Caco-2 (cell line): ENCODE measurements at regions not wholly inside any gene's neighbourhood (a gene's known extent, or its start where the extent isn't known, plus 50 kb on each side); places are given as distances from the start of the nearest gene placed in this dataset.

ENCODE experiments used
- BruUV-seq: library from RNA; stranded (reverse); fragments of 400-500 nt; replicated peaks from 2 replicates; lab custom pipeline; 2021; lab: Mats Ljungman, UMichigan
- CTCF ChIA-PET: fragments of 300-600 bp; sonication (Branson Sonifier 250); formaldehyde crosslinking; loops from one replicate; lab custom pipeline; 2022; ENCODE audit warnings: antibody characterized with exemption; lab: Charles Lee
- POLR2A ChIA-PET: fragments of 300-600 bp; sonication (Branson Sonifier 250); formaldehyde crosslinking; loops from one replicate; lab custom pipeline; 2022; ENCODE audit warnings: antibody characterized with exemption; lab: Charles Lee
- DNase-seq, 2 experiments: peaks; one replicate each; pipeline versions ENCODE4 v3.0.0 to v3.0.0-alpha.2; 2020 to 2022
- H3K27me3 ChIP-seq: replicated peaks from 2 replicates; pipeline ENCODE4 v1.6.0; 2011; ENCODE audit warnings: low read length; ENCODE audit not compliant: control insufficient read depth, insufficient read depth
- H3K36me3 ChIP-seq: 2 replicates; pipeline ENCODE4 v1.5.1; 2011; ENCODE audit warnings: low read length; ENCODE audit not compliant: control insufficient read depth, insufficient read depth
- H3K4me1 ChIP-seq: fragments of 250-450 bp; sonication (Bioruptor Pico); 2 replicates; pipeline ENCODE4 v1.5.1; 2020; ENCODE audit warnings: mild to moderate bottlenecking
- H3K4me3 ChIP-seq: 2 replicates; pipeline ENCODE4 v1.5.1; 2011; ENCODE audit warnings: low read depth, mild to moderate bottlenecking, control low read depth, low read length
- H3K9me3 ChIP-seq: fragments of 250-450 bp; sonication (Bioruptor Pico); 2 replicates; pipeline ENCODE4 v1.5.1; 2020; ENCODE audit warnings: mild to moderate bottlenecking, moderate library complexity
- H3K27ac Mint-ChIP-seq: one replicate; pipeline ENCODE4 v1.8.0; 2022; ENCODE audit warnings: mixed read lengths; ENCODE audit not compliant: unreplicated experiment
- H3K27me3 Mint-ChIP-seq: one replicate; pipeline ENCODE4 v1.8.0; 2022; ENCODE audit warnings: mixed read lengths; ENCODE audit not compliant: insufficient read depth, unreplicated experiment
- H3K36me3 Mint-ChIP-seq: one replicate; pipeline ENCODE4 v1.8.0; 2022; ENCODE audit warnings: mild to moderate bottlenecking, mixed read lengths; ENCODE audit not compliant: insufficient read depth, unreplicated experiment
- H3K4me1 Mint-ChIP-seq: one replicate; pipeline ENCODE4 v1.8.0; 2022; ENCODE audit warnings: low read depth, mixed read lengths; ENCODE audit not compliant: unreplicated experiment
- H3K4me3 Mint-ChIP-seq: one replicate; pipeline ENCODE4 v1.8.0; 2022; ENCODE audit warnings: mild to moderate bottlenecking, moderate library complexity, mixed read lengths; ENCODE audit not compliant: unreplicated experiment
- H3K9me3 Mint-ChIP-seq: one replicate; pipeline ENCODE4 v1.8.0; 2022; ENCODE audit warnings: mixed read lengths; ENCODE audit not compliant: unreplicated experiment
- intact Hi-C: fragments of 100-400 bp; cut with micrococcal nuclease; formaldehyde crosslinking; loops from one replicate; pipeline ENCODE4 v1.10.0; 2022; ENCODE audit not compliant: unreplicated experiment
- TF ChIP-seq, protein P1 (sequence below), 2 experiments: fragments of 200-600 bp in 1 of 2; IDR thresholded peaks; 1 replicate in 1 of 2; 2 replicates in 1 of 2; pipeline versions ENCODE4 v1.5.1 to v1.8.0; 2011 to 2022; ENCODE audit warnings: antibody characterized with exemption in 1 of 2, control low read depth in 1 of 2, inconsistent platforms in 1 of 2, low read depth in 1 of 2, low read length in 1 of 2, mild to moderate bottlenecking in 1 of 2, moderate library complexity in 1 of 2; ENCODE audit not compliant: insufficient read depth in 1 of 2, severe bottlenecking in 1 of 2, unreplicated experiment in 1 of 2

- POLR2A ChIA-PET, result no interaction called here
Observed at GRCh38 chr2:30310371-30310770, 79.0 kb downstream of the LBH start.

DNA sequence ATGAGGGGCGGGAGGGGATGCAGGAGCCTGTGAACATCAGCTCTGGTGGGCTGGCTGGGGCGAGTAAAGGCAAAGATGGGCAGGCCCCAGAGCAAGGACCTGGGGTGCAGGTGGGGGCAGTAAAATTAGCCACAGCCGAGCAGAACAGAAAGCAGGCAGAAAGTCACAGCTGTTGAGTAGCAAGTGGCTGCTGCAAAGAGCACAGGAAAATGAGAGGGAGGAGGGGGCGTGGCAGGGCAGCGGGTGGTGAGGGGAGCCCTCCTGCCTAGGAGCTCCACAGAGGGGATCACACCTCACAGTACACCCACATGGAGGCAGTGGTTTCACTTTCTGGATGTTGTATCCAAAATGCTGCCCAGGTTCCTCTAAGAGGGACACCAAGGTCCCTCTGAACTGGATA, 79.6 kb downstream of the LBH start:
- Mint-ChIP-seq H3K4me3 (no peak overlapping the region), H3K4me1 (no peaks in the 10 kb centered on the region), H3K27me3 (no peaks in the 10 kb centered on the region), H3K9me3 (no peaks in the 10 kb centered on the region), H3K27ac (no peak overlapping the region), H3K36me3 (no peaks in the 10 kb centered on the region)
- Histone ChIP-seq H3K36me3 (no peaks in the 10 kb centered on the region), H3K4me3 (no peak overlapping the region), H3K27me3 (no peaks in the 10 kb centered on the region), H3K9me3 (no peaks in the 10 kb centered on the region), H3K4me1 (no peaks in the 10 kb centered on the region)
- intact Hi-C loops, result no loop called here
- TF ChIP-seq, protein P1, sequence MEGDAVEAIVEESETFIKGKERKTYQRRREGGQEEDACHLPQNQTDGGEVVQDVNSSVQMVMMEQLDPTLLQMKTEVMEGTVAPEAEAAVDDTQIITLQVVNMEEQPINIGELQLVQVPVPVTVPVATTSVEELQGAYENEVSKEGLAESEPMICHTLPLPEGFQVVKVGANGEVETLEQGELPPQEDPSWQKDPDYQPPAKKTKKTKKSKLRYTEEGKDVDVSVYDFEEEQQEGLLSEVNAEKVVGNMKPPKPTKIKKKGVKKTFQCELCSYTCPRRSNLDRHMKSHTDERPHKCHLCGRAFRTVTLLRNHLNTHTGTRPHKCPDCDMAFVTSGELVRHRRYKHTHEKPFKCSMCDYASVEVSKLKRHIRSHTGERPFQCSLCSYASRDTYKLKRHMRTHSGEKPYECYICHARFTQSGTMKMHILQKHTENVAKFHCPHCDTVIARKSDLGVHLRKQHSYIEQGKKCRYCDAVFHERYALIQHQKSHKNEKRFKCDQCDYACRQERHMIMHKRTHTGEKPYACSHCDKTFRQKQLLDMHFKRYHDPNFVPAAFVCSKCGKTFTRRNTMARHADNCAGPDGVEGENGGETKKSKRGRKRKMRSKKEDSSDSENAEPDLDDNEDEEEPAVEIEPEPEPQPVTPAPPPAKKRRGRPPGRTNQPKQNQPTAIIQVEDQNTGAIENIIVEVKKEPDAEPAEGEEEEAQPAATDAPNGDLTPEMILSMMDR (IDR thresholded peaks at IDR 0.05; ENCODE audit: insufficient read depth in 1 of 2, low read depth in 1 of 2, low read length in 1 of 2, severe bottlenecking in 1 of 2, unreplicated experiment in 1 of 2), result no peak
- POLR2A ChIA-PET, result no interaction called here
- CTCF ChIA-PET, result no interaction called here
- no peak for DNase-seq
- no TSS peak for BruUV-seq

More at GRCh38 chr2:30310371-30310770, 79.0 kb downstream of the LBH start:
- Mint-ChIP-seq H3K27me3 (no peaks in the 10 kb centered on the region), H3K4me3 (no peak overlapping the region), H3K9me3 (no peaks in the 10 kb centered on the region), H3K27ac (no peak overlapping the region), H3K36me3 (no peaks in the 10 kb centered on the region), H3K4me1 (no peaks in the 10 kb centered on the region)
- H3K36me3 ChIP-seq, result no peaks in the 10 kb centered on the region
- CTCF ChIA-PET, result no interaction called here
- no peaks in the 10 kb centered on the region for H3K27me3 ChIP-seq
- H3K9me3 ChIP-seq, result no peaks in the 10 kb centered on the region
- no peak overlapping the region for H3K4me3 ChIP-seq
- BruUV-seq, result no TSS peak
- no peaks in the 10 kb centered on the region for H3K4me1 ChIP-seq
- TF ChIP-seq, protein P1 (IDR thresholded peaks at IDR 0.05; ENCODE audit: insufficient read depth in 1 of 2, low read depth in 1 of 2, low read length in 1 of 2, severe bottlenecking in 1 of 2, unreplicated experiment in 1 of 2), result no peak
- no peak for DNase-seq
- intact Hi-C loops, result no loop called here

DNA sequence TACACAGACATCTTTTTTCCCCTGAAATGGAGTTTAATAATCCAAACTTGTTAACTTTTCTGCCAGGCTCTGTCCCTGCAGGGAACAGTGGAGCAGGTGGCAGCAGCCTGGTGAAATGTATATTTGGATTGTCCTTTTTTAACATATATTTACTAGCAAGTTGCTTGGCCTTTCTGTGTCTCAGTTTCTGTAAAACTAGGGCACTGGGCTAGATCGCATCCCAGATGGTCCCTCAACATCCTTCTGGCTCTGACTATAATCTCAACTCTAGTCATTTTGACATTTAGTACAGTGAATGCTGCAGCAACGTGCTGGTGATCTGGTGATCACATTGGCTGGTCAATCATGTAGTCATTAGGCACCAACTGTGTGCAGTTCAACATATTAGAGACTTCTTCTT, 80.4 kb downstream of the LBH start:
- Histone ChIP-seq H3K9me3 (no peaks in the 10 kb centered on the region), H3K36me3 (no peaks in the 10 kb centered on the region), H3K27me3 (no peaks in the 10 kb centered on the region), H3K4me3 (no peak overlapping the region), H3K4me1 (no peaks in the 10 kb centered on the region)
- CTCF ChIA-PET, result no interaction called here
- Mint-ChIP-seq H3K4me3 (no peak overlapping the region), H3K27ac (no peak overlapping the region), H3K9me3 (no peaks in the 10 kb centered on the region), H3K27me3 (no peaks in the 10 kb centered on the region), H3K4me1 (no peaks in the 10 kb centered on the region), H3K36me3 (no peaks in the 10 kb centered on the region)
- BruUV-seq, result no TSS peak
- POLR2A ChIA-PET, result no interaction called here
- TF ChIP-seq, protein P1 (IDR thresholded peaks at IDR 0.05; ENCODE audit: insufficient read depth in 1 of 2, low read depth in 1 of 2, low read length in 1 of 2, severe bottlenecking in 1 of 2, unreplicated experiment in 1 of 2), result no peak
- intact Hi-C loops, result no loop called here
- no peak for DNase-seq
